Stomach (tissue), 4 donors: ENCODE measurements at regions not wholly inside any gene's neighbourhood (a gene's known extent, or its start where the extent isn't known, plus 50 kb on each side); places are given as distances from the start of the nearest gene placed in this dataset.

Source experiments
- POLR2A ChIP-seq, 4 donors: fragments of 450-650 bp; IDR thresholded peaks; one replicate each; pipeline ENCODE4 v1.6.1; 2016; ENCODE audit warnings: antibody characterized with exemption in 4 of 4, control low read depth in 2 of 4, mild to moderate bottlenecking in 1 of 4, moderate library complexity in 1 of 4
- TF ChIP-seq, protein P1 (sequence below), 7 experiments: fragments of 450-650 bp in 4 of 7; fragments of 200-600 bp in 3 of 7; sonication (generic) in 3 of 7; IDR thresholded peaks; one replicate each; pipeline ENCODE4 v1.5.1; 2016 to 2019; ENCODE audit warnings: antibody characterized with exemption in 7 of 7, control low read depth in 2 of 7, mild to moderate bottlenecking in 1 of 7

DNA sequence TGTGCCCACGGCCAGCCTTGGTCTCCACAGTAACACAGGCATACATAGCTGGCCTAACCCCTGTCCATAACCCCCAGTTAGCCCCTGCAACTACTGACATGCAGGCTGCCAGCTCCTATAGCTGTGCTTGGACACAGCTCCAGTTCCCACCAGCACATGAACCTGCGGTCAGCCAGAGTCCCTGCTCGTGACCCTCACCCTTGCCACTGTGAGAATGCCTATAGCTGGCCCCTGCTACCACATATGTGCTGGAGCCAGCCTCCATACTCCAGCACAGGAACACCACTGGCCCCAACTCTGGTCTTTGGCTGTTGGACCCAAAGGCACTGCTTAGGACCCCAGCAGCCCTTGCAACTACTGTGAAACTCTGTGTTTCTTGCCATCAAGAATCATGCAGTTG is 930.9 kb downstream of the ADGRL3 start:
- TF ChIP-seq, protein P1, sequence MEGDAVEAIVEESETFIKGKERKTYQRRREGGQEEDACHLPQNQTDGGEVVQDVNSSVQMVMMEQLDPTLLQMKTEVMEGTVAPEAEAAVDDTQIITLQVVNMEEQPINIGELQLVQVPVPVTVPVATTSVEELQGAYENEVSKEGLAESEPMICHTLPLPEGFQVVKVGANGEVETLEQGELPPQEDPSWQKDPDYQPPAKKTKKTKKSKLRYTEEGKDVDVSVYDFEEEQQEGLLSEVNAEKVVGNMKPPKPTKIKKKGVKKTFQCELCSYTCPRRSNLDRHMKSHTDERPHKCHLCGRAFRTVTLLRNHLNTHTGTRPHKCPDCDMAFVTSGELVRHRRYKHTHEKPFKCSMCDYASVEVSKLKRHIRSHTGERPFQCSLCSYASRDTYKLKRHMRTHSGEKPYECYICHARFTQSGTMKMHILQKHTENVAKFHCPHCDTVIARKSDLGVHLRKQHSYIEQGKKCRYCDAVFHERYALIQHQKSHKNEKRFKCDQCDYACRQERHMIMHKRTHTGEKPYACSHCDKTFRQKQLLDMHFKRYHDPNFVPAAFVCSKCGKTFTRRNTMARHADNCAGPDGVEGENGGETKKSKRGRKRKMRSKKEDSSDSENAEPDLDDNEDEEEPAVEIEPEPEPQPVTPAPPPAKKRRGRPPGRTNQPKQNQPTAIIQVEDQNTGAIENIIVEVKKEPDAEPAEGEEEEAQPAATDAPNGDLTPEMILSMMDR (IDR thresholded peaks at IDR 0.05): no peak
- TF ChIP-seq POLR2A (IDR thresholded peaks at IDR 0.05): no peak
